ENCODE measurements at regions not wholly inside any gene's neighbourhood (a gene's known extent, or its start where the extent isn't known, plus 50 kb on each side); places are given as distances from the start of the nearest gene placed in this dataset.

DNA sequence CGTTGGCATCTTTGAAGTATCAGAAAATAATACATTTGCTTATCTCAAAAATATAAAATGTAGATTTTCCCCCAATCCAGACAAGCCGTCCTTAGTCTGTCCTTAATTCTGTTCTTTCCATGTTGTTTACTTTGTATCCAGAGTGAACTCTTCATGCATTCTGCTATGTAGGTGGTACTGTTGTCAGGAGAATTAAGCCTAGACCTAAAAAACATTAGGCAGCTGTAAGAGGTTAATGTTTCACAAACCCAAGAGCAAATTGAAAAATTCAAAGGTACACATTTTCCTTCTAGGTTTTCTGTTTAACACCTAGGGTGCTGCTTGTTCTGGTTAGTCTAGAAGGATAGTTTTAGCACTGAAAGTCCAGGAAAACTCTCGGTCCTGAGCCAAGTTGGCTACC, 426.4 kb downstream of the QKI start:
- TF ChIP-seq, protein P1, sequence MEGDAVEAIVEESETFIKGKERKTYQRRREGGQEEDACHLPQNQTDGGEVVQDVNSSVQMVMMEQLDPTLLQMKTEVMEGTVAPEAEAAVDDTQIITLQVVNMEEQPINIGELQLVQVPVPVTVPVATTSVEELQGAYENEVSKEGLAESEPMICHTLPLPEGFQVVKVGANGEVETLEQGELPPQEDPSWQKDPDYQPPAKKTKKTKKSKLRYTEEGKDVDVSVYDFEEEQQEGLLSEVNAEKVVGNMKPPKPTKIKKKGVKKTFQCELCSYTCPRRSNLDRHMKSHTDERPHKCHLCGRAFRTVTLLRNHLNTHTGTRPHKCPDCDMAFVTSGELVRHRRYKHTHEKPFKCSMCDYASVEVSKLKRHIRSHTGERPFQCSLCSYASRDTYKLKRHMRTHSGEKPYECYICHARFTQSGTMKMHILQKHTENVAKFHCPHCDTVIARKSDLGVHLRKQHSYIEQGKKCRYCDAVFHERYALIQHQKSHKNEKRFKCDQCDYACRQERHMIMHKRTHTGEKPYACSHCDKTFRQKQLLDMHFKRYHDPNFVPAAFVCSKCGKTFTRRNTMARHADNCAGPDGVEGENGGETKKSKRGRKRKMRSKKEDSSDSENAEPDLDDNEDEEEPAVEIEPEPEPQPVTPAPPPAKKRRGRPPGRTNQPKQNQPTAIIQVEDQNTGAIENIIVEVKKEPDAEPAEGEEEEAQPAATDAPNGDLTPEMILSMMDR (IDR thresholded peaks at IDR 0.05; ENCODE audit: low read depth, low read length, missing control alignments) = no peak
- no peak overlapping the region for H3K4me3 ChIP-seq (ENCODE audit: low read depth, low read length)
- no peak for DNase-seq (ENCODE audit: low read depth)

DNA sequence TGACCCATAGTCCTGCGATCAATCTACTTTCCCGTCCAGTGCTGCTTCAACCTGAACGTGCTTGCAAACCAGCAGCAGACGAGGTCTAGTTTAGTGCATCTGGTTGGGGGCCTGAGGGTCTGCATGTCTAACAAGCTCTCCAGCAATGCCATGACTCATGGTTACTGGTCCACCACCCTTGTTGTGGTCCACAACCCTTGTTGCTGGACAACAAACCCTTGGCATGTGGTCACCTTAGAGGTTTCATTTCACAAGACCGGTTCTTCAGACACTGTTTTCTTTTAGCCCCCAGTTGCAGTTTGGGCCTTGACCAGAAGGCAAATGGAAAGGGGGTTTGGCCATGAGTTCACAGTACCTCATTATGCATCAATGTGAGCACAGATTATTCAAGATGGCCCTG, 424.8 kb downstream of the QKI start:
- TF ChIP-seq, protein P1 (IDR thresholded peaks at IDR 0.05; ENCODE audit: low read depth, low read length, missing control alignments) = no peak
- H3K4me3 ChIP-seq (ENCODE audit: low read depth, low read length) = no peak overlapping the region
- DNase-seq (ENCODE audit: low read depth) = no peak

DNA sequence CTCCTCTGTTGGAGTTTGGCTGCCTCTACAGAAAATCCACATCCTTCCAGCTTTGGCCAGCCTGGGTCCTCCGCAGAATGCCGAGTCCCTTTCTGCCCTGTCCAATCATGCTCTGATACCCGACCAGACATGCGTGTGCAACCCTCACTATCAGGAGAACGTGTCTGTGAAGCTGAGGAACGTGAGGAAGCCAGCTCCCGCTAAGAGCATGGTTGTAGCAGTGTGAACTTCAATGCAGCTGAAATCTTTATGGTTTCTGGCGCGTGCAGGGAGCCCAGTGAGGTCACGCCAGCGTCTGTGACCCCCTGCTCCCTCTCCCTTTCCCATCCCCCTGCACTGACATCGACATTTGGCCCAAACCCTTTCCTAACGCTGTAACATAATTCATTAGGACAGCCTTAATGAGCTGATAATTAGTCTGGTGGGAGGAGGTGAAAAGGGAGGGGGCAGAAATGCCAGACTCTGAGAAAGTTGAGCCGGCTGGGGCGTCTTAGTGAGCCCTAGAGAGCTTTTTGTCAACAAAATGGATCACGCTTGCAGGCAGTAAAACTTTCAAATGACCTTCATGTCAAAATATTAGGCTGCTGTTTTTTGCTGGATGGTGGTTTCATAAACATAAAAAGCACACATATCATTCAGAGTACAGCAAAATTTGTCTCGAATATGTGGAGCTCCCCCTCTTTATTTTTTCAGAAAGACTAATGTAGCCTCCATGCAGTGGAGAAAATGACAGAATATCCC, 423.3 kb downstream of the QKI start:
- H3K4me3 ChIP-seq (ENCODE audit: low read depth, low read length) = no peak overlapping the region
- DNase-seq (ENCODE audit: low read depth) = no peak
- TF ChIP-seq, protein P1 (IDR thresholded peaks at IDR 0.05; ENCODE audit: low read depth, low read length, missing control alignments) = no peak

DNA sequence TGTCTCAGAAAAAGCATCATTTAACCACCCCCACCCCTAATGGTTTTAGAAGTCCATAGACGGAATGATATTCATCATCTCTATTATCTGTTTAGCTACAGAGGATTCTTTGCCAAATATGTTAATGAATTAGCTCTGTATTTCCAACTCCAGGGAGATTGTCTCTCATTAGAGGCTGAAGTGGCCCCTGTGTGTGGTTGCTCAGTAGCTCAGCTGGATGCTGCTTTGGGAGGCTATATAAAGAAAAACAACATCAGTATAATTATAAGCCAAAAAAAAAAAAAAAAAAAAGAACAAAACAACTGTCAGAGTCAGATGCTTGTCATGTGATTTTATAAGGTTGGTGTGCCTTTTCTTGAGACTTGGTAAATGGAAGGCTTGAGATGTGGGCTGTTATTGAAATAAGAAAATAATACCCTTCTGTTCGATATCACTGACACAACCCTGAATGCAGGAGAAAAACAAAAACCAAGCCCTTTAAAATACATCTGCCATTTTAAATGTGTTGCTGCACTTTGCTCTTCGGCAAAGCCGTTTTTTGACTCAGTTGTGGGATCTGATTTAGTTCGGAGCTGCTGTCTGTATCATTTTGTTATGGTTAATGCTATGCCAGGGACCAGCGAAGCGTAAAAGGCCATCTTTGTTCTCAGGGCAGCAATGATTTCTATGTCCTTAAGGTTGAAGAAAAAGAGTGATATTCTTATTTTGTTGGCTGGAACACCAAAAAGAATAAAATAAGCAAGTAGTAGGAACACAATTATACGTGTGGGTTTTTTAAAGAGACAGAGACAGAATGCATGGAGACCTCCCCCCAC, 422.6 kb downstream of the QKI start:
- no peak for DNase-seq (ENCODE audit: low read depth)
- no peak overlapping the region for H3K4me3 ChIP-seq (ENCODE audit: low read depth, low read length)
- TF ChIP-seq, protein P1 (IDR thresholded peaks at IDR 0.05; ENCODE audit: low read depth, low read length, missing control alignments) = no peak

DNA sequence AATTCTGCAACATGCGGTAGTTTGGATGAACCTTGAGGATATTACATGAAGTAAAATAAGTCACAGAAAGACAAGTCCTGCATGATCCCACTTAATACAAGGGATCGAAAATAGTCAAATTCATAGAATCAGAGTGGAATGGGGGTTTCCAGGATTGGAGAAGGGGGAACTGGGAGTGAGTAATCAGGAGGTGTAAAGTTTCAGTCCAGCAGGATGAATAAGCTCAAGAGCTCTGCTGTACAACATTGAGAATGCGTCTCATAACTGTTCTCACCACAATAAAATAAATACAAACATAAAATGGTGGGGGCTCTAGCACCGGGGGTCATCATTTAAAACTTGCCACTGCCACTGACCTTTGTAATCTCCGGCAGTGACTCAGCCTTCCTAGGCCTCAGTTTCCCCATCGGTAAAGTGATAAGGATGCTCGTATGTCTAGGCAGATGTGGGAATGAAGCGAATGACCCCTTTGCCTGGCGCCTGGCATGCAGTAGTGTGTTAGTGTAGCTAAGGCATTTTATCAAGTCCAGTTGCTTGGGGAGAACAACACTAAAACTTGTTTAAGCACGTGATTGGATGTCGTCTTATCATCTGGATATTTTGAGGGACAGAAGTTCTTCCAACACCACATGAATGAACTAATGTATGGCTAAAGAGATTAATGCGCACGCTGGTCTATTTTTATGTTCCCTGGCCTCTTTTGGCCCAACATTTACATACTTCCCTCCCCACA, 421.1 kb downstream of the QKI start:
- TF ChIP-seq, protein P1 (IDR thresholded peaks at IDR 0.05; ENCODE audit: low read depth, low read length, missing control alignments) = no peak
- no peak overlapping the region for H3K4me3 ChIP-seq (ENCODE audit: low read depth, low read length)
- no peak for DNase-seq (ENCODE audit: low read depth)

DNA sequence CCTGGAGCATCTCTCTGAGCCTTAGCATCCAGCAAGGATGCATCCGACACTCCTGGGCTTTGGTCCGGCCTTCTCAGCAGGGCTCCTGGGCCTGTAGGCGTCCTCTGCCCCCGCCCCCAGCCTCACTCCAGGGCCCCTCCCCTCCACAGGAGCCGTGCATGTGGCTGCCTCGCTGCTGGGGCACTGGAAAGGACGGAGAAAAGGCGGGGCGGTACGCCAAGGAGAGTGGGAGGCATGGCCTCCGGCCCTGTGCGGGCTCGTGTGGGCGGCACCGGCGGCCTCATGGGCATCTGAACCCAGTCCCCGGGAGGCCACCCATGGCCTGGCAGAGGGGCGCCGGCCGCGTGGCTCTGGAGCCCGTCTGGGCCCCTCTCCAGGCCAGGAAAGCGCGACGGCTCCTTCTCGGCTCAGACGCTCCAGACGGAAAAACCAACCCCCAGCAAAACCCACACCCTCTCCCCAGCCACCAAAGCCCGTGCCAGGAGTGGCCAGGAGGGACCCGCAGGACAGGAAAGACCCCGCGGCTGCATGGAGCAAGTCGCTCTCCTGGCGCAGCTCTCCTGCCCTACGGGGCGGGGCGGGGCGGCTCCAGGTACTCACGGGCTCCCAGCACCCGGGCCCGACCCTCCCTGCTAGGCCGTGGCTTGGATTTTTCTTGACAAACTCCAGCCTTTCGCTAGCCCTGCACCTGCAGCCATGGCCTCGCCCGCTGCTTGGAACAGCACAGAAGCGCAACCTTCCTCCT, 419.9 kb downstream of the QKI start:
- TF ChIP-seq, protein P1 (IDR thresholded peaks at IDR 0.05; ENCODE audit: low read depth, low read length, missing control alignments) = no peak
- no peak for DNase-seq (ENCODE audit: low read depth)
- no peak overlapping the region for H3K4me3 ChIP-seq (ENCODE audit: low read depth, low read length)

Data from GM12864 (cell line).